ENCODE measurements at regions not wholly inside any gene's neighbourhood (a gene's known extent, or its start where the extent isn't known, plus 50 kb on each side); places are given as distances from the start of the nearest gene placed in this dataset.
A peak's percentile ranks its signal among the peaks of the same experiment; 100 is the strongest.

GRCh38 chr13:62122434-62122833 lies 706.8 kb upstream of the PCDH20 start:
- no peak for TF ChIP-seq CTCF (IDR thresholded peaks at IDR 0.05)

GRCh38 chr13:62119739-62120700 lies 704.4 kb upstream of the PCDH20 start:
- TF ChIP-seq CTCF (IDR thresholded peaks at IDR 0.05): peak; percentile 53; the same call in 1 of the 2 replicates

GRCh38 chr13:62115831-62116230 lies 700.2 kb upstream of the PCDH20 start:
- TF ChIP-seq CTCF (IDR thresholded peaks at IDR 0.05): no peak

- TF ChIP-seq CTCF (IDR thresholded peaks at IDR 0.05): no peak
These were observed 697.5 kb upstream of the PCDH20 start for GRCh38 chr13:62113179-62113578.

GRCh38 chr13:62110079-62110478 lies 694.4 kb upstream of the PCDH20 start:
- TF ChIP-seq CTCF (IDR thresholded peaks at IDR 0.05): no peak

GRCh38 chr13:62096652-62097051 lies 681.0 kb upstream of the PCDH20 start:
- TF ChIP-seq CTCF (IDR thresholded peaks at IDR 0.05): no peak

- TF ChIP-seq CTCF (IDR thresholded peaks at IDR 0.05): no peak
These were observed 679.3 kb upstream of the PCDH20 start for GRCh38 chr13:62094932-62095331.

All from LNCAP (cell line).